HCT116 (cell line): ENCODE measurements at regions not wholly inside any gene's neighbourhood (a gene's known extent, or its start where the extent isn't known, plus 50 kb on each side); places are given as distances from the start of the nearest gene placed in this dataset.

Experiments used
- CTCF ChIP-seq, 3 experiments: fragments of 200-600 bp in 1 of 3; sonication (generic) in 1 of 3; IDR thresholded peaks in 2 of 3; conservative IDR thresholded peaks in 1 of 3; 2 replicates each; pipeline ENCODE4 v1.5.1; 2012 to 2017; ENCODE audit warnings: low read depth in 2 of 3, low read length in 2 of 3, antibody characterized with exemption in 1 of 3, borderline replicate concordance in 1 of 3, control low read depth in 1 of 3, mild to moderate bottlenecking in 1 of 3, mixed read lengths in 1 of 3, mixed run types in 1 of 3, moderate library complexity in 1 of 3; ENCODE audit not compliant: insufficient read depth in 1 of 3
- EZH2phosphoT487 ChIP-seq: fragments of 200-600 bp; IDR thresholded peaks from 2 replicates; pipeline ENCODE4 v1.6.1; 2018; ENCODE audit warnings: antibody characterized with exemption, borderline replicate concordance
- JUND ChIP-seq: IDR thresholded peaks from 2 replicates; pipeline ENCODE4 v1.6.1; 2012
- POLR2A ChIP-seq: IDR thresholded peaks from 2 replicates; pipeline ENCODE4 v1.7.0; 2011; ENCODE audit warnings: borderline replicate concordance; ENCODE audit not compliant: insufficient read depth, insufficient read length; ENCODE audit errors: extremely low read depth
- SIN3A ChIP-seq: IDR thresholded peaks from 2 replicates; pipeline ENCODE4 v1.6.1; 2012; ENCODE audit warnings: low read depth
- SRF ChIP-seq: IDR thresholded peaks from 2 replicates; pipeline ENCODE4 v1.6.1; 2012; ENCODE audit warnings: low read depth
- ZNF274 ChIP-seq: fragments of 200-500 bp; sonication (Bioruptor generic); IDR thresholded peaks from 2 replicates; pipeline ENCODE4 v1.6.1; 2014; ENCODE audit warnings: mild to moderate bottlenecking, low read depth, low read length, inconsistent platforms
- TF ChIP-seq, protein P1 (sequence below): IDR thresholded peaks from 2 replicates; pipeline ENCODE4 v1.6.1; 2012; ENCODE audit warnings: low read depth

- TF ChIP-seq, protein P1, sequence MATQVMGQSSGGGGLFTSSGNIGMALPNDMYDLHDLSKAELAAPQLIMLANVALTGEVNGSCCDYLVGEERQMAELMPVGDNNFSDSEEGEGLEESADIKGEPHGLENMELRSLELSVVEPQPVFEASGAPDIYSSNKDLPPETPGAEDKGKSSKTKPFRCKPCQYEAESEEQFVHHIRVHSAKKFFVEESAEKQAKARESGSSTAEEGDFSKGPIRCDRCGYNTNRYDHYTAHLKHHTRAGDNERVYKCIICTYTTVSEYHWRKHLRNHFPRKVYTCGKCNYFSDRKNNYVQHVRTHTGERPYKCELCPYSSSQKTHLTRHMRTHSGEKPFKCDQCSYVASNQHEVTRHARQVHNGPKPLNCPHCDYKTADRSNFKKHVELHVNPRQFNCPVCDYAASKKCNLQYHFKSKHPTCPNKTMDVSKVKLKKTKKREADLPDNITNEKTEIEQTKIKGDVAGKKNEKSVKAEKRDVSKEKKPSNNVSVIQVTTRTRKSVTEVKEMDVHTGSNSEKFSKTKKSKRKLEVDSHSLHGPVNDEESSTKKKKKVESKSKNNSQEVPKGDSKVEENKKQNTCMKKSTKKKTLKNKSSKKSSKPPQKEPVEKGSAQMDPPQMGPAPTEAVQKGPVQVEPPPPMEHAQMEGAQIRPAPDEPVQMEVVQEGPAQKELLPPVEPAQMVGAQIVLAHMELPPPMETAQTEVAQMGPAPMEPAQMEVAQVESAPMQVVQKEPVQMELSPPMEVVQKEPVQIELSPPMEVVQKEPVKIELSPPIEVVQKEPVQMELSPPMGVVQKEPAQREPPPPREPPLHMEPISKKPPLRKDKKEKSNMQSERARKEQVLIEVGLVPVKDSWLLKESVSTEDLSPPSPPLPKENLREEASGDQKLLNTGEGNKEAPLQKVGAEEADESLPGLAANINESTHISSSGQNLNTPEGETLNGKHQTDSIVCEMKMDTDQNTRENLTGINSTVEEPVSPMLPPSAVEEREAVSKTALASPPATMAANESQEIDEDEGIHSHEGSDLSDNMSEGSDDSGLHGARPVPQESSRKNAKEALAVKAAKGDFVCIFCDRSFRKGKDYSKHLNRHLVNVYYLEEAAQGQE = no peak
- TF ChIP-seq CTCF (IDR thresholded peaks at IDR 0.05 in 2 of 3, conservative IDR thresholded peaks at IDR 0.05 in 1 of 3; ENCODE audit: borderline replicate concordance in 1 of 3, insufficient read depth in 1 of 3, low read depth in 2 of 3, low read length in 2 of 3) = no peak
- TF ChIP-seq SRF = no peak
- TF ChIP-seq ZNF274 = no peak
- TF ChIP-seq JUND = no peak
- no peak for TF ChIP-seq POLR2A
- TF ChIP-seq SIN3A = no peak
- no peak for TF ChIP-seq EZH2phosphoT487
Observed at GRCh38 chr2:59777120-59777519, 776.3 kb downstream of the BCL11A start.
